CD4-positive, alpha-beta T cell (primary cell): ENCODE measurements at regions not wholly inside any gene's neighbourhood (a gene's known extent, or its start where the extent isn't known, plus 50 kb on each side); places are given as distances from the start of the nearest gene placed in this dataset.

Experiments
- ATAC-seq: fragments of 200-7000 bp; cut with Tn5 transposase; one replicate; pipeline ENCODE4 v1.10.0; 2022; ENCODE audit warnings: mild to moderate bottlenecking; ENCODE audit not compliant: poor library complexity
- CTCF ChIA-PET: fragments of 350-600 bp; sonication (Branson Sonifier 250); formaldehyde crosslinking; loops from one replicate; lab custom pipeline; 2021; ENCODE audit warnings: antibody characterized with exemption, inconsistent platforms; lab: Charles Lee
- POLR2A ChIA-PET: fragments of 350-600 bp; sonication (Branson Sonifier 250); formaldehyde crosslinking; loops from one replicate; lab custom pipeline; 2021; ENCODE audit warnings: antibody characterized with exemption, inconsistent platforms; lab: Charles Lee
- DNase-seq, 14 experiments: peaks; one replicate each; pipeline ENCODE4 v3.0.0-alpha.2; 2013 to 2020; ENCODE audit warnings: mixed read lengths in 2 of 14
- H3K27ac ChIP-seq, 2 donors: one replicate each; pipeline versions ENCODE4 v1.5.1 to v1.7.0; 2013; ENCODE audit warnings: low read length in 2 of 2, low read depth in 1 of 2, mild to moderate bottlenecking in 1 of 2
- H3K27me3 ChIP-seq, 2 experiments: 1 replicate in 1 of 2; 2 replicates in 1 of 2; pipeline versions ENCODE4 v1.6.1 to v1.7.0; 2013; ENCODE audit warnings: low read length in 2 of 2, control low read depth in 1 of 2, mild to moderate bottlenecking in 1 of 2, moderate library complexity in 1 of 2; ENCODE audit not compliant: insufficient read depth in 2 of 2, control insufficient read depth in 1 of 2
- H3K36me3 ChIP-seq: one replicate; pipeline ENCODE4 v1.6.1; 2013; ENCODE audit warnings: low read length, control low read depth; ENCODE audit not compliant: insufficient read depth
- H3K4me1 ChIP-seq: one replicate; pipeline ENCODE4 v1.6.1; 2013; ENCODE audit warnings: low read length, control low read depth; ENCODE audit not compliant: insufficient read depth
- H3K4me3 ChIP-seq: one replicate; pipeline ENCODE4 v1.5.1; 2013; ENCODE audit warnings: mild to moderate bottlenecking, low read length, moderate library complexity
- H3K9me3 ChIP-seq, 2 experiments: 1 replicate in 1 of 2; 2 replicates in 1 of 2; pipeline versions ENCODE4 v1.6.1 to v1.7.0; 2013; ENCODE audit warnings: low read length in 2 of 2, mild to moderate bottlenecking in 2 of 2, control low read depth in 1 of 2, moderate library complexity in 1 of 2; ENCODE audit not compliant: control insufficient read depth in 1 of 2, insufficient read depth in 1 of 2
- H3K27ac Mint-ChIP-seq: one replicate; pipeline ENCODE4 v1.8.0; 2020; ENCODE audit warnings: mixed read lengths
- H3K27me3 Mint-ChIP-seq: one replicate; pipeline ENCODE4 v1.8.0; 2021; ENCODE audit warnings: mixed read lengths
- H3K36me3 Mint-ChIP-seq: one replicate; pipeline ENCODE4 v1.8.0; 2021; ENCODE audit warnings: low read depth, mixed read lengths
- H3K4me1 Mint-ChIP-seq: one replicate; pipeline ENCODE4 v1.8.0; 2021; ENCODE audit warnings: low read depth, mixed read lengths
- H3K4me3 Mint-ChIP-seq: one replicate; pipeline ENCODE4 v1.8.0; 2020; ENCODE audit warnings: mild to moderate bottlenecking, mixed read lengths
- H3K9me3 Mint-ChIP-seq: one replicate; pipeline ENCODE4 v1.8.0; 2020; ENCODE audit warnings: mixed read lengths
- CTCF ChIP-seq: fragments of 200-600 bp; IDR thresholded peaks from one replicate; pipeline ENCODE4 v1.8.0; 2022; ENCODE audit warnings: antibody characterized with exemption, mild to moderate bottlenecking
- intact Hi-C, 2 experiments: fragments of 100-400 bp; cut with DNase I in 1 of 2; cut with micrococcal nuclease in 1 of 2; formaldehyde crosslinking; loops; one replicate each; pipeline versions ENCODE4 v1.15.1 to v1.9.0; 2023 to 2025; cut with DNase I, micrococcal nuclease

GRCh38 chr6:119965008-119965407 is 615.4 kb upstream of the MAN1A1 start:
- no peak overlapping the region for H3K27ac Mint-ChIP-seq
- Histone ChIP-seq H3K4me1 (no peaks in the 10 kb centered on the region), H3K9me3 (no peaks in the 10 kb centered on the region), H3K27ac (no peak overlapping the region), H3K27me3 (no peaks in the 10 kb centered on the region), H3K4me3 (no peak overlapping the region), H3K36me3 (no peaks in the 10 kb centered on the region)
- no peak for TF ChIP-seq CTCF
- CTCF ChIA-PET: no interaction called here
- no peaks in the 10 kb centered on the region for H3K27me3 Mint-ChIP-seq
- no peaks in the 10 kb centered on the region for H3K4me1 Mint-ChIP-seq
- H3K4me3 Mint-ChIP-seq: no peak overlapping the region
- DNase-seq (no peak), ATAC-seq (no peak)
- H3K36me3 Mint-ChIP-seq: no peaks in the 10 kb centered on the region
- intact Hi-C loops: no loop called here
- H3K9me3 Mint-ChIP-seq: no peaks in the 10 kb centered on the region
- POLR2A ChIA-PET: no interaction called here

GRCh38 chr6:119962505-119962904 is 612.9 kb upstream of the MAN1A1 start:
- Mint-ChIP-seq H3K36me3 (no peaks in the 10 kb centered on the region), H3K27me3 (no peaks in the 10 kb centered on the region), H3K4me3 (no peak overlapping the region), H3K9me3 (no peaks in the 10 kb centered on the region), H3K4me1 (no peaks in the 10 kb centered on the region), H3K27ac (no peak overlapping the region)
- Histone ChIP-seq H3K9me3 (no peaks in the 10 kb centered on the region), H3K36me3 (no peaks in the 10 kb centered on the region), H3K4me3 (no peak overlapping the region), H3K27me3 (no peaks in the 10 kb centered on the region), H3K4me1 (no peaks in the 10 kb centered on the region), H3K27ac (no peak overlapping the region)
- intact Hi-C loops: no loop called here
- CTCF ChIA-PET: no interaction called here
- DNase-seq: no peak
- POLR2A ChIA-PET: no interaction called here
- TF ChIP-seq CTCF: no peak
- no peak for ATAC-seq

GRCh38 chr6:119961450-119961849 is 611.9 kb upstream of the MAN1A1 start:
- no peaks in the 10 kb centered on the region for H3K4me1 ChIP-seq
- no peak for TF ChIP-seq CTCF
- intact Hi-C loops: no loop called here
- H3K4me3 ChIP-seq: no peak overlapping the region
- DNase-seq: no peak
- no peak for ATAC-seq
- no peaks in the 10 kb centered on the region for H3K36me3 Mint-ChIP-seq
- H3K4me3 Mint-ChIP-seq: no peak overlapping the region
- no peak overlapping the region for H3K27ac ChIP-seq
- H3K36me3 ChIP-seq: no peaks in the 10 kb centered on the region
- no peaks in the 10 kb centered on the region for H3K27me3 ChIP-seq
- no peak overlapping the region for H3K27ac Mint-ChIP-seq
- H3K9me3 Mint-ChIP-seq: no peaks in the 10 kb centered on the region
- CTCF ChIA-PET: no interaction called here
- POLR2A ChIA-PET: no interaction called here
- no peaks in the 10 kb centered on the region for H3K4me1 Mint-ChIP-seq
- no peaks in the 10 kb centered on the region for H3K9me3 ChIP-seq
- H3K27me3 Mint-ChIP-seq: no peaks in the 10 kb centered on the region
